Endothelial cell of umbilical vein (primary cell): ENCODE measurements at regions not wholly inside any gene's neighbourhood (a gene's known extent, or its start where the extent isn't known, plus 50 kb on each side); places are given as distances from the start of the nearest gene placed in this dataset.

Source experiments
- BruUV-seq: library from RNA; stranded (reverse); fragments of 400-500 nt; replicated peaks from 2 replicates; lab custom pipeline; 2021; lab: Mats Ljungman, UMichigan
- CTCF ChIA-PET: fragments of 300-600, 350-600 bp; sonication (Branson Sonifier 250); formaldehyde crosslinking; loops from one replicate; lab custom pipeline; 2021; ENCODE audit warnings: antibody characterized with exemption, inconsistent platforms; lab: Charles Lee
- POLR2A ChIA-PET: fragments of 300-600, 350-600 bp; sonication (Branson Sonifier 250); formaldehyde crosslinking; loops from one replicate; lab custom pipeline; 2021; ENCODE audit warnings: antibody characterized with exemption, inconsistent platforms; lab: Charles Lee
- DNase-seq: peaks from one replicate; pipeline ENCODE4 v3.0.0-alpha.2; 2011; ENCODE audit warnings: low read depth, low spot score
- FAIRE-seq: peaks from 2 replicates; lab custom pipeline; 2011; peaks lifted over from hg19 to GRCh38; lab: Jason Lieb, UNC
- H2AFZ ChIP-seq: 2 replicates; pipeline ENCODE4 v1.6.0; 2012; ENCODE audit warnings: low read depth, low read length, control low read depth, inconsistent platforms
- H3K27ac ChIP-seq: 2 replicates; pipeline ENCODE4 v1.5.1; 2011; ENCODE audit warnings: low read depth, mild to moderate bottlenecking, control low read depth, low read length, moderate library complexity; ENCODE audit not compliant: insufficient read depth
- H3K27me3 ChIP-seq, 2 experiments: 2 replicates each; pipeline versions ENCODE4 v1.6.0 to v1.6.1; 2011; ENCODE audit warnings: low read length in 2 of 2, mixed read lengths in 1 of 2; ENCODE audit not compliant: control insufficient read depth in 2 of 2, insufficient read depth in 2 of 2
- H3K36me3 ChIP-seq, 2 experiments: 2 replicates in 1 of 2; 3 replicates in 1 of 2; pipeline ENCODE4 v1.5.1; 2011; ENCODE audit warnings: low read length in 2 of 2, mild to moderate bottlenecking in 1 of 2, moderate library complexity in 1 of 2; ENCODE audit not compliant: control insufficient read depth in 2 of 2, insufficient read depth in 2 of 2; ENCODE audit errors: extremely low read depth in 1 of 2
- H3K4me1 ChIP-seq: 3 replicates; pipeline ENCODE4 v1.5.1; 2011; ENCODE audit warnings: mild to moderate bottlenecking, low read length; ENCODE audit not compliant: control insufficient read depth, insufficient read depth; ENCODE audit errors: extremely low read depth
- H3K4me2 ChIP-seq: 2 replicates; pipeline ENCODE4 v1.6.1; 2011; ENCODE audit warnings: low read length, control low read depth, mixed read lengths; ENCODE audit not compliant: insufficient read depth
- H3K4me3 ChIP-seq, 3 experiments: fragments of 200-600 bp in 1 of 3; sonication (generic), shearing (Covaris generic) in 1 of 3; replicated peaks in 1 of 3; 2 replicates each; pipeline ENCODE4 v1.5.1; 2011 to 2016; ENCODE audit warnings: control low read depth in 3 of 3, low read length in 3 of 3, mild to moderate bottlenecking in 2 of 3, inconsistent platforms in 1 of 3, low read depth in 1 of 3, moderate library complexity in 1 of 3; ENCODE audit not compliant: insufficient read depth in 1 of 3
- H3K79me2 ChIP-seq: 2 replicates; pipeline ENCODE4 v1.6.0; 2012; ENCODE audit warnings: low read length, inconsistent platforms; ENCODE audit not compliant: control insufficient read depth, insufficient read depth
- H3K9ac ChIP-seq: replicated peaks from 2 replicates; pipeline ENCODE3; 2011; ENCODE audit warnings: low read length, control low read depth; ENCODE audit not compliant: insufficient read depth; ENCODE audit errors: extremely low read depth
- H3K9me1 ChIP-seq: replicated peaks from 3 replicates; pipeline ENCODE4 v1.6.0; 2011; ENCODE audit warnings: mild to moderate bottlenecking, low read length; ENCODE audit not compliant: control insufficient read depth, insufficient read depth; ENCODE audit errors: extremely low read depth
- H3K9me3 ChIP-seq: replicated peaks from 2 replicates; pipeline ENCODE4 v1.5.1; 2012; ENCODE audit warnings: low read length, inconsistent platforms; ENCODE audit not compliant: control insufficient read depth, insufficient read depth
- H4K20me1 ChIP-seq: replicated peaks from 2 replicates; pipeline ENCODE3; 2011; ENCODE audit warnings: mild to moderate bottlenecking, low read length; ENCODE audit not compliant: control insufficient read depth, insufficient read depth; ENCODE audit errors: extremely low read depth
- EZH2 ChIP-seq: IDR thresholded peaks from 2 replicates; pipeline ENCODE4 v1.6.1; 2012; ENCODE audit warnings: borderline replicate concordance, low read depth, mild to moderate bottlenecking, moderate library complexity, low read length, inconsistent platforms; ENCODE audit not compliant: severe bottlenecking
- FOS ChIP-seq: IDR thresholded peaks from 2 replicates; pipeline ENCODE4 v1.6.1; 2011; ENCODE audit warnings: mild to moderate bottlenecking, low read length, moderate library complexity, borderline replicate concordance; ENCODE audit not compliant: insufficient read depth
- GATA2 ChIP-seq: IDR thresholded peaks from 2 replicates; pipeline ENCODE4 v1.7.0; 2011; ENCODE audit warnings: low read depth, mild to moderate bottlenecking, moderate library complexity, mixed read lengths, low read length; ENCODE audit not compliant: insufficient read length, insufficient read depth
- JUN ChIP-seq: IDR thresholded peaks from 2 replicates; pipeline ENCODE4 v1.6.1; 2011; ENCODE audit warnings: borderline replicate concordance, low read depth; ENCODE audit not compliant: insufficient read length, insufficient read depth
- MYC ChIP-seq: IDR thresholded peaks from one replicate; pipeline ENCODE4 v1.6.1; 2011; ENCODE audit warnings: mild to moderate bottlenecking, low read depth, low read length
- POLR2A ChIP-seq: IDR thresholded peaks from 2 replicates; pipeline ENCODE4 v1.6.1; 2012; ENCODE audit warnings: low read depth, mild to moderate bottlenecking, control low read depth, low read length
- POLR2AphosphoS5 ChIP-seq: IDR thresholded peaks from 2 replicates; pipeline ENCODE4 v1.6.1; 2012; ENCODE audit warnings: low read depth, mild to moderate bottlenecking, control low read depth, low read length, moderate library complexity; ENCODE audit not compliant: insufficient read depth
- dilution Hi-C: fragments of 300-500 bp; cut with MboI; formaldehyde crosslinking; loops from one replicate; pipeline ENCODE4 v1.15.0; 2019; ENCODE audit warnings: low sequenced_read_pairs; ENCODE audit not compliant: extremely low pct_ligation_motif_present
- intact Hi-C: fragments of 100-400 bp; cut with micrococcal nuclease; formaldehyde crosslinking; loops from one replicate; pipeline ENCODE4 v1.10.0; 2022
- TF ChIP-seq, protein P1 (sequence below), 2 donors: IDR thresholded peaks; 1 replicate in 1 of 2; 2 replicates in 1 of 2; pipeline ENCODE4 v1.5.1; 2011; ENCODE audit warnings: low read length in 2 of 2, mild to moderate bottlenecking in 2 of 2, moderate library complexity in 2 of 2, control low read depth in 1 of 2, inconsistent platforms in 1 of 2, low read depth in 1 of 2; ENCODE audit not compliant: insufficient read depth in 1 of 2; ENCODE audit errors: extremely low read depth in 1 of 2
- TF ChIP-seq, protein P2 (sequence below): IDR thresholded peaks from 2 replicates; pipeline ENCODE4 v1.6.1; 2011; ENCODE audit not compliant: insufficient read depth, insufficient read length

DNA sequence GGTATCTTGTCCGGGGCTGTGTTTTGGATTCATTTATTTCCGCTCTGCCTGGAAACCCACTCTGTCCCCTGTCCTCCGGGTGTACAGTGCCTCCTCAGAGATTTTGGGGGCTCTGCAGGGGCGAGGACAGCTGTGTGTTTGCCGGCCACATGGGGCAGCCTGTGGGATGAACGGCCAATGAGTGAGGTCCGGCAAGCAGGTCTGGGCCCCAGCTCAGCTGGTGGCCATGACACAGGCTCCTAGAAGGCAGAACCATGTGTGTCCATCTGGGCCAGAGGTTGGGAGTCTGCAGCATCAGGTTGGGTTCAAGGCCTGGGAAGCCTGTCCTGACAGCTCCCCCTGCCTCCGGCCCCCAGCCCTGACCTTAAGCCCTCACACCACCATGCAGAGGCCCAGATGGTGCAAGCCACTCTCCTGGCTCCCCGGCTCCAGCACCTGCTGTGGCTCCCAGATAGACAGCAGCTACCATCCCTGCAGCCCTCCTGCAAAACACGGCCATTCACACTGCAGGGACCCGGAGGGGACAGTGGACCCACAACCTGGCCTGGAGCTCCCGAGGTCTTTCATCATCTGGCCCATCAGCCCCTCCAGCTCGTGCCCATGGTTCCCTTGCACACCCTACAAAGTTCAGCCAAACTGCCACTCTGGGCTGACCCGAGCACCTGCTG, 220.1 kb upstream of the C14orf180 start:
- Histone ChIP-seq H3K4me3 (no peak overlapping the region), H3K4me1 (no peaks in the 10 kb centered on the region), H3K36me3 (no peaks in the 10 kb centered on the region), H4K20me1 (no peaks in the 10 kb centered on the region), H3K79me2 (no peaks in the 10 kb centered on the region), H3K4me2 (no peak overlapping the region), H3K27ac (no peak overlapping the region), H3K9me3 (no peaks in the 10 kb centered on the region), H3K9ac (no peak overlapping the region), H2AFZ (no peak overlapping the region), H3K9me1 (no peaks in the 10 kb centered on the region), H3K27me3 (no peaks in the 10 kb centered on the region)
- intact Hi-C loops (no loop called here), dilution Hi-C loops (no loop called here)
- CTCF ChIA-PET, result interaction anchor here (1.0 to 2.0 kb wide), 2 partner anchors 10 to 12 kb away, joined by 3 to 4 read pairs; no protein-coding TSS in a partner anchor
- no peak for TF ChIP-seq POLR2A
- TF ChIP-seq POLR2AphosphoS5, result no peak
- TF ChIP-seq, protein P1, sequence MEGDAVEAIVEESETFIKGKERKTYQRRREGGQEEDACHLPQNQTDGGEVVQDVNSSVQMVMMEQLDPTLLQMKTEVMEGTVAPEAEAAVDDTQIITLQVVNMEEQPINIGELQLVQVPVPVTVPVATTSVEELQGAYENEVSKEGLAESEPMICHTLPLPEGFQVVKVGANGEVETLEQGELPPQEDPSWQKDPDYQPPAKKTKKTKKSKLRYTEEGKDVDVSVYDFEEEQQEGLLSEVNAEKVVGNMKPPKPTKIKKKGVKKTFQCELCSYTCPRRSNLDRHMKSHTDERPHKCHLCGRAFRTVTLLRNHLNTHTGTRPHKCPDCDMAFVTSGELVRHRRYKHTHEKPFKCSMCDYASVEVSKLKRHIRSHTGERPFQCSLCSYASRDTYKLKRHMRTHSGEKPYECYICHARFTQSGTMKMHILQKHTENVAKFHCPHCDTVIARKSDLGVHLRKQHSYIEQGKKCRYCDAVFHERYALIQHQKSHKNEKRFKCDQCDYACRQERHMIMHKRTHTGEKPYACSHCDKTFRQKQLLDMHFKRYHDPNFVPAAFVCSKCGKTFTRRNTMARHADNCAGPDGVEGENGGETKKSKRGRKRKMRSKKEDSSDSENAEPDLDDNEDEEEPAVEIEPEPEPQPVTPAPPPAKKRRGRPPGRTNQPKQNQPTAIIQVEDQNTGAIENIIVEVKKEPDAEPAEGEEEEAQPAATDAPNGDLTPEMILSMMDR (IDR thresholded peaks at IDR 0.05; ENCODE audit: extremely low read depth in 1 of 2, insufficient read depth in 1 of 2, low read depth in 1 of 2, low read length in 2 of 2), result no peak
- TF ChIP-seq, protein P2, sequence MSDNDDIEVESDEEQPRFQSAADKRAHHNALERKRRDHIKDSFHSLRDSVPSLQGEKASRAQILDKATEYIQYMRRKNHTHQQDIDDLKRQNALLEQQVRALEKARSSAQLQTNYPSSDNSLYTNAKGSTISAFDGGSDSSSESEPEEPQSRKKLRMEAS, result no peak
- TF ChIP-seq MYC, result no peak
- TF ChIP-seq JUN, result no peak
- TF ChIP-seq FOS, result no peak
- TF ChIP-seq GATA2, result no peak
- TF ChIP-seq EZH2, result no peak
- FAIRE-seq, result no peak
- no TSS peak for BruUV-seq
- POLR2A ChIA-PET, result no interaction called here
- DNase-seq, result no peak
